ENCODE measurements at regions not wholly inside any gene's neighbourhood (a gene's known extent, or its start where the extent isn't known, plus 50 kb on each side); places are given as distances from the start of the nearest gene placed in this dataset.
A peak's percentile ranks its signal among the peaks of the same experiment; 100 is the strongest.

DNA sequence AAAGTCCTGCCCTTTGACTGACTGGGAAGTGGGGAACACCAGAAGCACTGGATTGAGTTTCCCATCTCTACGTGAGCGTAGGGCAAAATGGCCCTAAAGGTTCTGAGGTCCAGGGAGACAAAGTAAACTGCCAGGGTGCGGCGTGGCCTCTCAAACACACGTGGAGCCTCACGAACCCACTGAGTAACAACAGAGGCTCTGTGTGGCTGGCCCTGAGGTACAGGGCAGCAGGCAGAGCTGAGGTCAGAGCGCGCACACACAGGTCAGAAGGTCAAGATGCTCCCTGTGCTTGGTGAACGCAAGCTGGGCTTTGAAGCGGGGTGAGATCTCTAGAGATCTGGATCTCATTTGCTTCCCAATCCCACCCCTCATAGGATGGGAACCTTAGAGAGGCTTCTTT, 99.0 kb upstream of the ZMIZ1 start:
- no peak overlapping the region for H3K27ac Mint-ChIP-seq
- no peaks in the 10 kb centered on the region for H3K9me3 Mint-ChIP-seq
- ATAC-seq, result no peak
- peaks cover 15% of the 10 kb centered on the region for H3K4me1 Mint-ChIP-seq
- H3K4me3 Mint-ChIP-seq, result no peak overlapping the region
- no peak for DNase-seq
- no peaks in the 10 kb centered on the region for H3K36me3 Mint-ChIP-seq (ENCODE audit: low read depth)
- H3K27me3 Mint-ChIP-seq, result no peaks in the 10 kb centered on the region

DNA sequence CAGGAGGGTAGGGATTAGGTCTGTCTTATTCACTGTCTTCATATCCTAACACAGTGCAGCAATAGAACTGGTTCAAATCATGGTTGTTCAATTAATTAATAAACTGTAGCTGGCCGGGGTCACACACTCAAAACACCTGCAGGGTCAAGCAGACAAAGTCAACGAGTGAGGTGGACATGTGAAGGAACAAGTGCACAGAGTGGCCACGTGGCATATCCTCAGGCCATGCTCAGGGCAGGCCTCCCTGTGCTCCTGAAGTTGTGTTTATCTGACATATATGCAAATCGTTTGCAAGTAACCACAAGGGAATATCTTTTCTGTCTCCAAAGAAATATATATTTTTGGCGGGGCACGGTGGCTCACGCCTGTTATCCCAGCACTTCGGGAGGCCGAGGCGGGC, 98.5 kb upstream of the ZMIZ1 start:
- DNase-seq, result no peak
- H3K27ac Mint-ChIP-seq, result no peak overlapping the region
- no peaks in the 10 kb centered on the region for H3K9me3 Mint-ChIP-seq
- H3K36me3 Mint-ChIP-seq (ENCODE audit: low read depth), result no peaks in the 10 kb centered on the region
- no peak for ATAC-seq
- H3K4me3 Mint-ChIP-seq, result no peak overlapping the region
- H3K4me1 Mint-ChIP-seq, result peaks cover 21% of the 10 kb centered on the region
- H3K27me3 Mint-ChIP-seq, result no peaks in the 10 kb centered on the region

DNA sequence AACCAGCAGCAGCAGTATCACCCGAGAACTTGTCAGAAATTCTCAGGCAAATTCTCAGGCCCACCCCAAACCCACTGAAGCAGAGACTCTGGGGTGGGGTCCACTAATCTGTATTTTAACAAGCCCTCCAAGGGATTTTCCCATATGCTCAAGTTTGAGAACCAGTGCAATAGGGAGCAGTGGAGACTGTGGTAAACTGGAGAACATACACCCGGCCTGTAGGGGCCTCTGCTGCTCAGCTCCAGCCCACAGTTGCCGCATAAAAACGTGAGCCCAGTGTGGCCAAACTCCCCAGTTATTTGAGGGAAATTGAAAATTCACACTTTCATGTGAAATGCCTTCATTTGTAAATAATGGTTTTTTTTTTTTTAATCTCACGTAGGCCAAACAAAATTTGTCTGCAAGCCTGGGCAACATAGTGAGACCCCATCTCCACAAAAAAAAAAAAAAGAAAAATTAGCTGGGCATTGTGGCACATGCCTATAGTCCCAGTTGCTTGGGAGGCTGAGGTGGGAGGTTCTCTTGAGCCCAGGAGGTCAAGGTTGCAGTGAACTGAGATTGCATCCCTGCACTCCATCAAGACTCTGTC, 97.6 kb upstream of the ZMIZ1 start:
- no peak overlapping the region for H3K4me3 Mint-ChIP-seq
- peaks cover 28% of the 10 kb centered on the region for H3K4me1 Mint-ChIP-seq
- DNase-seq (no peak), ATAC-seq (no peak)
- H3K27ac Mint-ChIP-seq, result no peak overlapping the region
- H3K9me3 Mint-ChIP-seq, result no peaks in the 10 kb centered on the region
- H3K27me3 Mint-ChIP-seq, result no peaks in the 10 kb centered on the region
- H3K36me3 Mint-ChIP-seq (ENCODE audit: low read depth), result no peaks in the 10 kb centered on the region

DNA sequence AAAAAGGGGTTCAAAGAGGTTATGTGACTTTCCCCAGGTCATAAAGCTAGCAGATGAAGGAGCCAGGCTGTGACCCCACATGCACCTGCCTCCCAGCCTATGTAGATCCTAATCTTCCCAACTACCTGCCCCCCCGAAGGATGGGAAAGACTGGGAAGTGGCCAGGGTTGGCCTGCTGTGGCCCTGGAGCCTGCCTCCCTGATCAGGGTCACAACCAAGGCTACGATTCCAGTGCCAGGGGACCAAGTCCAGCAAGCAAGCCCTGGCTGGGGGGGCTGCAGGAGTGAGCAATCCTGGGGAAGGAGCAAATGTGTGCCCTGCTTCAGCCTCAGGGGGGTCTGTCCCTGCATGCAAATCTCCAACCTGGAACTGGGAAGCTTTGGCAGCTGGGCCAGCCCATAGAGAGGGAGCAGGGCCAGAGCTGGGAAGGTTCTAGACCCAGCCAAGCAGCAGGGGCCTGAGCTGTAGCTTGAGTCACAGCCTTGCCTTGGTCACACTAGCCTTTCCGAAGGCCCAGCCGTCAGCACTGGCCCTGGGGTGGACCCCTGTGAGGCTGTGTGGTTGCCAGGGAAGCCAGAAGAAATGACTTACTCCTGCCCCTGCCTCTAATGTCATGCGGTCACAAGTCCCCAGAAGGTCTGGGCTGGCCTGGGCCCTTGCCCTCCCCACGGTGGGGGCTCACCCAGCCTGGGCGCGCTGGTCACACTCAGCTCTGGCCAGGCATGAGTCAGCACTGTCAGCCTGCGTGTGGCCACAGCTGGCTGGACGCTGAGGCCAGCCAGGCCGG, 96.4 kb upstream of the ZMIZ1 start:
- H3K9me3 Mint-ChIP-seq, result no peaks in the 10 kb centered on the region
- ATAC-seq (no peak), DNase-seq (no peak)
- peaks cover 7% of the 10 kb centered on the region for H3K27me3 Mint-ChIP-seq
- H3K4me3 Mint-ChIP-seq, result peak overlapping the region; percentile 67
- no peak overlapping the region for H3K27ac Mint-ChIP-seq
- H3K4me1 Mint-ChIP-seq, result peaks cover 39% of the 10 kb centered on the region
- no peaks in the 10 kb centered on the region for H3K36me3 Mint-ChIP-seq (ENCODE audit: low read depth)

DNA sequence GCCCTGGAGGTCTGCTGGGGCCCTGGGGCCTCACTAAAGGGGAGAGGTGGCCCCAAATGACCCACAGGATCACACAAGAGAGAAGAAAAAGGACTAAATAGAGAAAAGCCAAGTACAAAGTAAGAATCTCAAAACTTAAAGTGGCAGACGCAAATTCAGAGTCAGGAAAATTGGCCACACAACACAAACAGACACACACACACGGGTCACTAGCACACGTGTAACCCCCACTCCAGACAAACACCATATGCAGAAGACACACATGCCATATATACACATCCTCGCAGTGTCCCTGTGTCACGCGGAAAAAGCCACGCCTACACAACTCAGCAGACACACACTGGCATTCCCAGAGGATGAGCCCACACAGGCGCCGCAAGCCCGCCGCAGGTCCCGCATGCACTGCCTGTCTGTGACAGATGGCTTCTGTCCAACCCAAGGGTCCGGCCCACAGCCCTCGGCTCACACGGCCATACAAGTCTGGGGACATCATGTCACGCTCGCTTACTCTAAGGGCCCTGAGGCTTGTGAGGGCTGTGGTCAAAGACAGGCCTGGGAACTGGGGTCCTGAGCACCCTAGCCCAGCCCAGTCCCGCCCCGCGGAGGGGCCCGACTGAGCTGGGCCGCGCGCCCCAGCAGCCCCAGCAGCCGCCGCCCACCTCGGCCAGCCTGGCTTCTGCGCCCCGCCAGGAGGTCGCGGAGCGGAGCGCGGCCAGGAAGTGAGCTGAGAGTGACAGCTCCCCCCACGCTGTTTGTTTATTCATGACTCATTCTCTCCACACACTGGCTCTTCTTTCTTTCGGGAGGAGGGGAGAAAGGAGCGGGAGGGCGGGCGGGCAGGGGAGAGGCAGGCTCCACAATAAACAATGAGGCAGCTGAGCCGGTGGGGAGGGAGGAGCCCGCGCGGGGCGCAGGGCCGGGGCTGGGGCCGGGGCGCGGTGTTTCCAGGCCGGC, 95.5 kb upstream of the ZMIZ1 start:
- ATAC-seq (peak; percentile 67), DNase-seq (peak; percentile 76)
- Mint-ChIP-seq H3K4me1 (peaks cover 48% of the 10 kb centered on the region), H3K4me3 (peak overlapping the region; percentile 67), H3K27ac (peak overlapping the region; percentile 82), H3K9me3 (no peaks in the 10 kb centered on the region), H3K27me3 (peaks cover 9% of the 10 kb centered on the region), H3K36me3 (ENCODE audit: low read depth) (no peaks in the 10 kb centered on the region)

DNA sequence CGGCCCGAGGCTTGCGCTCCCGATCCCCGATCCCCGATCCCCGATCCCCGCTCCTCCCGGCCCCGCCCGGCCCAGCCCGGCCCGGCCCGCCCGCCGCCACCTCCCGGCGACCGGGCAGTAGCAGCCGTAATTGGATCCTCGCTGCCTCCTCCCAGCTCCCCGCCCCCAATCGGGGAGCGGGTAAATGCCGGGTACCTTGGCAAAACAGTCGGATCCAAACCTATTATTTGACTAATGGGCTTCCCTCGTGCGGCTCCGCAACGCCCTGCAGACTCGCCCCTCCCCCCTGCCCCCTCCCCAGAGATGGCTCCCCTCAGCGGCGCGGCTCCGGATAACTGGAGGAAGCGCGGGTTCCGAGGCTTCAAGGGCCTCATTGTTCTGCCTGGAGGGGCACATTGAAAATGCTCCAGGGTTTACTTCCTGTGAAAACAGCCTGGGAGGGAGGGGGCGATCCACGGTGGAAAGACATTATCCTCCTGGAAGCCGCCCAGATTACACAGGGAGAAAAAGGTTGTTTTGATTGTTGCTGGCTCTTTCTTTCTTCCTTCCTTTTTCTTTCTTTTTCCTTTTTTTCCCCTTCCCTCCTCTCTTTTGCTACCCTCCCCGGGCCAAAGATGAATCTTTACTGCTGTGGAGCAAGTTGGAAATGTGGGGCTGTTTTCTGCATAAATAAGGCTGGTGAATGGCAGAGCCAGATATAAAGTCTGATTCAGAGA, 94.7 kb upstream of the ZMIZ1 start:
- Mint-ChIP-seq H3K27ac (peak overlapping the region; percentile 99), H3K27me3 (peaks cover 9% of the 10 kb centered on the region), H3K4me1 (peaks cover 48% of the 10 kb centered on the region), H3K36me3 (ENCODE audit: low read depth) (no peaks in the 10 kb centered on the region), H3K9me3 (no peaks in the 10 kb centered on the region), H3K4me3 (peak overlapping the region; percentile 84)
- ATAC-seq (peak; percentile 11), DNase-seq (peak; percentile 55)

DNA sequence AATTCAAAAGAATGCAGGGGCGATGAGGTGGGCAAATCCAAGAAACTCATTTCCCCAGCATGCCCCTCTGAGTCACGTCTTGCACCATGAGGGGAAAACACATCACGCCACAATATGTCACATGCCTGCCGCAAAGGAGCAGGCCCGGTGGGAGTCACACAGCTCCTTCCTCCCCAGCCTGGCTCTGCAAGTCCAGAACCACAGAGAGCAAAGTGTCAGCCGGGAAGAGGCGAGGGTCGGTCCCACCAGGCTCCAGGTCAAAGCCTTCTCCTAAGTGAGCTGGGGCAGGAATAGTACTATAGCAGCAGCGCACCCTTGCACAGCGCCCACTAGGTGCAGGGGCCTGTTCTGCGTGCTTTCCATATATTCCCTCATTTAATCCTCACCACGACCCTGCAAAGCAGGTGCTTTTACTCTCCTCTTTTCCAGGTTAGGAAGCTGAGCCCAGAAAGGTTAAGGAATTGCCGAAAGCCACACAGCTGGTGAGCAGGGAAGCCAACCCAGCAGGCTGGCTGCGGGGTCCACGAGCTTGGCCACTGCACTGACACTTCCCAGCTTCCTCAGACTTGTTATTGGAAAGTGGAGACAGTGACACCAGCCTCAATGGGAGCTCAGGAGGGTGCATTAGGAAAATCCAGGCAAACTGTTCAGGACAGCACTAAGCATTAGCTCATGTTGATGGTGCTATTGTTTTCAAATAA, 94.0 kb upstream of the ZMIZ1 start:
- H3K4me1 Mint-ChIP-seq, result peaks cover 48% of the 10 kb centered on the region
- DNase-seq (peak; percentile 76), ATAC-seq (peak; percentile 77)
- no peaks in the 10 kb centered on the region for H3K9me3 Mint-ChIP-seq
- peak overlapping the region; percentile 84 for H3K4me3 Mint-ChIP-seq
- peaks cover 9% of the 10 kb centered on the region for H3K27me3 Mint-ChIP-seq
- H3K36me3 Mint-ChIP-seq (ENCODE audit: low read depth), result no peaks in the 10 kb centered on the region
- H3K27ac Mint-ChIP-seq, result peak overlapping the region; percentile 99

DNA sequence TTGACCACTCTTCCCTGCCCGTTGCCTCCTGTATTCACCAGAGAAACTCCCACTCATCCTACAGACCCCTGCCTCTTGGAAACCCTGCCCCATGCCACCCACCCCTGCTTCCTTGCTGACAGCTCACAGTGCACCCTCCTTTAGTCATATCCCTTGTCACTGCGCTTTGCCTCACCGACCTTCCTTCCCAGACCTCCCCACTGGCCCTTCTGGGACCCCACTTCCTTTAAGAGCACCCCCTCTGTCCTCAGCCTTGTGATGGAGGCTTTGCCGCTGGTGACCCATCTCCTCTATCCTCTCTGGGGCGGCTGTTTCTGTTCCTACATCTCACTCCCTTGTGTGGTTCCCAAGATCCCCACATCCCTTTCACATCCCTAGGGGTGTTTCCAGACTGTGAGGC, 92.8 kb upstream of the ZMIZ1 start:
- Mint-ChIP-seq H3K36me3 (ENCODE audit: low read depth) (no peaks in the 10 kb centered on the region), H3K4me1 (peaks cover 51% of the 10 kb centered on the region), H3K27ac (peak overlapping the region; percentile 99), H3K9me3 (no peaks in the 10 kb centered on the region), H3K27me3 (peaks cover 9% of the 10 kb centered on the region), H3K4me3 (no peak overlapping the region)
- no peak for ATAC-seq
- DNase-seq, result no peak

DNA sequence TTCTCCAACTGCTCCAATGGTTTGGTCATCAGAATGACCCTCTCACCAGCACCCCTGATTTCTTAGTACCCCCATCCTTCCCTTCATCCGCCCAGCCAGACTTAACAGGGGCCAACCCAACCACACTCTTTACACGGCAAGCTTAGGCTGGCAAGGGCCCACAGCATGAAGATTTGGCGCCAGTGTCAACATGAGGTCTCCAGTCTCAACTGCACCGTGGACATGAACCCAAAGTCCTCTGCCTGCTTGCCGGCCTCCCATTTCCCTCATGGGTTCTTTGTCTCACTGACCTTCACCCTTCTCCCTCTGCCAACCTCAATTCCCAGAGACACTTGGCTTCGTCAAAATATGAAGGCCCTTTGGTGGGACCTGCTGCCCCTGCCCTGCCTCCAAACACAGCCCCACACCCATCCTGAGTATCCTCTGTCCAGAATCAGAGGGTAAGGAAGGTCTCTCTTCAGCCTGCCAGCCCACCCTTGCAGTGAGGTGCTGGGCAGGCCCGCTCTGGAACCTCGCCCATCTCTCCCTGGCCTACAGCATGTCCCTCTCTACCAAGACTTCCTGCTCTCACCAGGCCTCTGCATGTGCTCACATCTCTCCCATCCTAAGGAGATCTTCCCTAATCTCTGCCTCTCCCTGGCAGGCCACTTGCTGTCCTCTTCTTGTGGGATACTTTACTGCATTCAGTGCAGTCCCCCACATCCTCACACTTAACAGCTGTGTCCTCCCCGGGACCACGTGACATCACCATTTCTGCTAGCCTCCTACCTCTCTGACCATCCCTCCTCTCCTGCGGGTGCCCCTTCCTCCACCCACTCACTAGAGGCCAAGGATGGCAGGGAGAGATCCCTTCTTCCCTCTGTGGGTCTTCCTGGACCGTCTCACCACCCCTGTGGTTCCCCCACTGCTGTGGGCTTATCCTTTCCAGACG, 91.7 kb upstream of the ZMIZ1 start:
- no peaks in the 10 kb centered on the region for H3K36me3 Mint-ChIP-seq (ENCODE audit: low read depth)
- peaks cover 60% of the 10 kb centered on the region for H3K4me1 Mint-ChIP-seq
- DNase-seq (no peak), ATAC-seq (no peak)
- peak overlapping the region; percentile 67 for H3K27ac Mint-ChIP-seq
- peaks cover 9% of the 10 kb centered on the region for H3K27me3 Mint-ChIP-seq
- H3K4me3 Mint-ChIP-seq, result no peak overlapping the region
- H3K9me3 Mint-ChIP-seq, result no peaks in the 10 kb centered on the region

DNA sequence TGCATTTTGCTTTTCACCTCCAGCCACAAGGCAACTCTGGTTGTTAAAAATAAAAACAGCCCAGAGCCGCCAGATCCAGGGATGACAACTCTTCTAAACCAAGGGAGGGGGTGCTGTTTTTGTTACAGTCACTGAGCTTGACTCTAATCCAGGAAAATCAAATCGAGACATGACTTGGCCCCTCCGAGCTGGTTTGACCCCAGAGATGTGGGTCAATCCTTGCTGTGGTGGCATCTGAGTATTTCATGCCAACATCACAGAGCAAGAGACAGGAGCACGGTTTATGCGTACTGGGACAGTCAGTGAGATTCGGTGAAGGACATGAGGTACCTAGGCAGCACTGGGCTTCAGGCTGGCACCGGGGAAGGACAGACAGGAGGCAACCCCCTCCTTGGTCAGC, 88.8 kb upstream of the ZMIZ1 start:
- H3K9me3 Mint-ChIP-seq, result no peaks in the 10 kb centered on the region
- peaks cover 44% of the 10 kb centered on the region for H3K4me1 Mint-ChIP-seq
- DNase-seq (no peak), ATAC-seq (no peak)
- peaks cover 9% of the 10 kb centered on the region for H3K27me3 Mint-ChIP-seq
- no peak overlapping the region for H3K27ac Mint-ChIP-seq
- no peaks in the 10 kb centered on the region for H3K36me3 Mint-ChIP-seq (ENCODE audit: low read depth)
- H3K4me3 Mint-ChIP-seq, result no peak overlapping the region

DNA sequence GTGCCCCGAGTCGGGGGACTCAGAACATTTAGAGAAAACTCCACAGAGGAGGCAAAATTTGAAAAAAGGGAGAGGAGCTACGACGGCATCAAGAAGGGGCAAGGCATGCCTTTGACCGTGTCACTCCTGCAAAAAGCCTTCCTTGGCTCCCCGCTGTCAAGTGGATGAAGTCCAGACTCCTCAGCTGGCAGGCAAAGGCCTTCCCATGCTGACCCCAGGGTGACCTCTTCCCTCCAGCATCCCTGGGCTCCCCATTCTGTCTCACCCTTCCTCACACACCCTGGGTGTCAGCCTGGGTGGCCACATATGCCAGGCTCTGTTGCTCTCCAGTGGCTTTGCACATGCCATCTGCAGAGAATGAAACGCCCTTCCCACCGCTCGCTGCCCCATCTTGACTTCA, 88.4 kb upstream of the ZMIZ1 start:
- H3K9me3 Mint-ChIP-seq, result no peaks in the 10 kb centered on the region
- H3K4me3 Mint-ChIP-seq, result no peak overlapping the region
- no peaks in the 10 kb centered on the region for H3K36me3 Mint-ChIP-seq (ENCODE audit: low read depth)
- no peak for DNase-seq
- peaks cover 40% of the 10 kb centered on the region for H3K4me1 Mint-ChIP-seq
- peaks cover 9% of the 10 kb centered on the region for H3K27me3 Mint-ChIP-seq
- ATAC-seq, result no peak
- H3K27ac Mint-ChIP-seq, result no peak overlapping the region

DNA sequence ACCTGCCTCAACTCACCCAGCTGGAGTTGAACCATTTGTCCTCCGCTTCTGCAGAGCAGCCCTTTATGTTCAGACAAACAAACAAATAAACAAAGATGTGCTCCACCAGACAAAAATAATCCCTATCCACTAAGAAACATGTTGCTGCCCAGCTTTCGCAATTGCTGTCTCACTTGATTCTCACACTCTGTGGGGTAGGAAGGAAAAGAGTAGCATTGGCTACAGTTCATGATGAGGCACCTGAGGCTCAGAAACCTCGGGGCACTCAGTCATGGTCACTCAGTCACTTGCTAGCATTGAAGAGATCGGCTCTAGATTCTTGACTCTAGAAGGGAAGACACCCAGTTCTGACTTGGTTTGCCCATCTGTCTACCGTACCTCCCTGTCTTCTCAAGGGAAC, 88.0 kb upstream of the ZMIZ1 start:
- Mint-ChIP-seq H3K27ac (no peak overlapping the region), H3K9me3 (no peaks in the 10 kb centered on the region), H3K36me3 (ENCODE audit: low read depth) (no peaks in the 10 kb centered on the region), H3K4me3 (no peak overlapping the region), H3K4me1 (peaks cover 35% of the 10 kb centered on the region), H3K27me3 (peaks cover 9% of the 10 kb centered on the region)
- DNase-seq (no peak), ATAC-seq (no peak)

All from activated naive CD8-positive, alpha-beta T cell treated with anti-CD3 and anti-CD28 coated beads, Interleukin-2, amount 50 U/mL, for 24 hours (primary cell).